Neuronal stem cell (in vitro differentiated cells): ENCODE measurements at regions not wholly inside any gene's neighbourhood (a gene's known extent, or its start where the extent isn't known, plus 50 kb on each side); places are given as distances from the start of the nearest gene placed in this dataset.
A peak's percentile ranks its signal among the peaks of the same experiment; 100 is the strongest.

ENCODE experiments used
- DNase-seq: peaks from one replicate; pipeline ENCODE4 v3.0.0-alpha.2; 2013; ENCODE audit warnings: low spot score
- H2AFZ ChIP-seq: one replicate; pipeline ENCODE4 v1.6.1; 2013; ENCODE audit warnings: mild to moderate bottlenecking, low read length, inconsistent platforms
- H2AK5ac ChIP-seq: 2 replicates; pipeline ENCODE4 v1.6.1; 2013; ENCODE audit warnings: low read depth, mild to moderate bottlenecking, inconsistent platforms, low read length, moderate library complexity, mixed read lengths
- H2BK120ac ChIP-seq: 2 replicates; pipeline ENCODE4 v1.6.1; 2013; ENCODE audit warnings: low read depth, mild to moderate bottlenecking, inconsistent platforms, low read length, moderate library complexity, mixed read lengths
- H2BK12ac ChIP-seq: one replicate; pipeline ENCODE4 v1.6.1; 2013; ENCODE audit warnings: low read length, inconsistent platforms
- H2BK15ac ChIP-seq: 2 replicates; pipeline ENCODE4 v1.6.1; 2013; ENCODE audit warnings: mild to moderate bottlenecking, low read length, inconsistent platforms, mixed read lengths
- H2BK5ac ChIP-seq: one replicate; pipeline ENCODE4 v1.6.1; 2013; ENCODE audit warnings: inconsistent platforms, mild to moderate bottlenecking, low read length, moderate library complexity
- H3K14ac ChIP-seq: one replicate; pipeline ENCODE4 v1.6.1; 2013; ENCODE audit warnings: low read length, inconsistent platforms
- H3K18ac ChIP-seq: 2 replicates; pipeline ENCODE4 v1.6.1; 2013; ENCODE audit warnings: low read length, inconsistent platforms
- H3K23ac ChIP-seq: 2 replicates; pipeline ENCODE4 v1.6.1; 2013; ENCODE audit warnings: low read depth, mild to moderate bottlenecking, mixed read lengths, low read length, inconsistent platforms; ENCODE audit not compliant: poor library complexity
- H3K27ac ChIP-seq: replicated peaks from 3 replicates; pipeline ENCODE4 v1.5.1; 2013; ENCODE audit warnings: low read length, inconsistent platforms
- H3K27me3 ChIP-seq, 3 experiments: 2 replicates each; pipeline ENCODE4 v1.6.1; 2013; ENCODE audit warnings: low read length in 3 of 3, mild to moderate bottlenecking in 2 of 3, inconsistent platforms in 1 of 3, low read depth in 1 of 3, mixed read lengths in 1 of 3, moderate library complexity in 1 of 3; ENCODE audit not compliant: control insufficient read depth in 3 of 3, insufficient read depth in 3 of 3
- H3K36me3 ChIP-seq, 2 donors: replicated peaks in 1 of 2; 2 replicates each; pipeline ENCODE4 v1.6.1; 2013; ENCODE audit warnings: low read length in 2 of 2; ENCODE audit not compliant: control insufficient read depth in 2 of 2, insufficient read depth in 2 of 2
- H3K4ac ChIP-seq: 2 replicates; pipeline ENCODE4 v1.6.1; 2013; ENCODE audit warnings: inconsistent platforms, mild to moderate bottlenecking, low read length, moderate library complexity
- H3K4me1 ChIP-seq, 2 donors: 1 replicate in 1 of 2; 2 replicates in 1 of 2; pipeline ENCODE4 v1.6.1; 2013; ENCODE audit warnings: low read length in 2 of 2, low read depth in 1 of 2; ENCODE audit not compliant: control insufficient read depth in 2 of 2, insufficient read depth in 1 of 2
- H3K4me2 ChIP-seq: one replicate; pipeline ENCODE4 v1.6.1; 2013; ENCODE audit warnings: mild to moderate bottlenecking, low read length, inconsistent platforms; ENCODE audit not compliant: insufficient read depth, poor library complexity, severe bottlenecking
- H3K4me3 ChIP-seq, 2 donors: 2 replicates each; pipeline ENCODE4 v1.5.1; 2013; ENCODE audit warnings: low read length in 2 of 2, mild to moderate bottlenecking in 2 of 2, inconsistent platforms in 1 of 2, moderate library complexity in 1 of 2
- H3K79me1 ChIP-seq: one replicate; pipeline ENCODE4 v1.6.1; 2013; ENCODE audit warnings: low read depth, mild to moderate bottlenecking, inconsistent platforms, low read length, moderate library complexity
- H3K9ac ChIP-seq: one replicate; pipeline ENCODE4 v1.6.1; 2013; ENCODE audit warnings: mild to moderate bottlenecking, low read depth, low read length, inconsistent platforms; ENCODE audit not compliant: poor library complexity
- H3K9me3 ChIP-seq, 2 donors: replicated peaks in 1 of 2; 2 replicates each; pipeline versions ENCODE3 to v1.6.1; 2013; ENCODE audit warnings: low read length in 2 of 2, mild to moderate bottlenecking in 2 of 2, inconsistent platforms in 1 of 2, low read depth in 1 of 2, mixed read lengths in 1 of 2, moderate library complexity in 1 of 2; ENCODE audit not compliant: control insufficient read depth in 2 of 2, insufficient read depth in 1 of 2
- H4K8ac ChIP-seq: one replicate; pipeline ENCODE4 v1.6.1; 2013; ENCODE audit warnings: low read depth, mild to moderate bottlenecking, inconsistent platforms, low read length, moderate library complexity
- H4K91ac ChIP-seq: one replicate; pipeline ENCODE4 v1.6.1; 2013; ENCODE audit warnings: low read length, low read depth, mild to moderate bottlenecking, inconsistent platforms; ENCODE audit not compliant: poor library complexity
- WGBS, 2 donors: extraction: QIAGEN DNeasy Blood & Tissue Kit; methylation state at CpG; one replicate each; pipeline ENCODE4 v1.1.7; 2013; ENCODE audit warnings: missing lambda C conversion rate in 2 of 2, mixed read lengths in 1 of 2; ENCODE audit not compliant: insufficient read length in 2 of 2, insufficient replicate concordance in 1 of 2; ENCODE audit errors: extremely low coverage in 2 of 2; 5-methylcytosine and 5-hydroxymethylcytosine counted together

GRCh38 chr2:147639386-147639785, 205.4 kb upstream of the ACVR2A start:
- no peak overlapping the region for H2BK120ac ChIP-seq
- no peak overlapping the region for H2AFZ ChIP-seq
- no peak overlapping the region for H4K8ac ChIP-seq
- peaks cover 0 to 3% of the 10 kb centered on the region in 2 donors for H3K9me3 ChIP-seq
- H3K9ac ChIP-seq, result no peak overlapping the region
- H3K79me1 ChIP-seq, result no peaks in the 10 kb centered on the region
- no peak for DNase-seq
- H3K36me3 ChIP-seq, result no peaks in the 10 kb centered on the region
- H2BK15ac ChIP-seq, result no peak overlapping the region
- H3K4ac ChIP-seq, result no peak overlapping the region
- no peak overlapping the region for H3K4me2 ChIP-seq
- no peak overlapping the region for H3K14ac ChIP-seq
- H4K91ac ChIP-seq, result no peak overlapping the region
- H3K4me1 ChIP-seq, result peaks cover 0 to under 1% of the 10 kb centered on the region in 2 donors
- WGBS, 2 donors, result no CpG with 5 or more reads among the region's 2 CpGs
- H2BK5ac ChIP-seq, result no peak overlapping the region
- no peak overlapping the region for H3K4me3 ChIP-seq
- H3K27me3 ChIP-seq, result no peaks in the 10 kb centered on the region
- H2BK12ac ChIP-seq, result no peak overlapping the region
- H2AK5ac ChIP-seq, result no peak overlapping the region
- H3K18ac ChIP-seq, result no peak overlapping the region
- H3K27ac ChIP-seq, result no peak overlapping the region
- H3K23ac ChIP-seq, result no peak overlapping the region

GRCh38 chr2:147636886-147637285, 207.9 kb upstream of the ACVR2A start:
- Histone ChIP-seq H3K36me3 (no peaks in the 10 kb centered on the region), H4K91ac (no peak overlapping the region), H2BK15ac (no peak overlapping the region), H2BK120ac (no peak overlapping the region), H2BK12ac (no peak overlapping the region), H3K4ac (no peak overlapping the region), H3K4me2 (no peak overlapping the region), H4K8ac (no peak overlapping the region), H3K14ac (no peak overlapping the region), H3K4me1 (no peaks in the 10 kb centered on the region), H2AK5ac (no peak overlapping the region), H3K23ac (no peak overlapping the region), H3K4me3 (no peak overlapping the region), H3K27ac (no peak overlapping the region), H2BK5ac (no peak overlapping the region), H2AFZ (peak overlapping the region; percentile 17), H3K9me3 (peaks cover 0 to 3% of the 10 kb centered on the region in 2 donors), H3K27me3 (no peaks in the 10 kb centered on the region), H3K9ac (no peak overlapping the region), H3K79me1 (no peaks in the 10 kb centered on the region), H3K18ac (no peak overlapping the region)
- DNase-seq, result no peak
- WGBS, 2 donors, result no CpG with 5 or more reads among the region's 3 CpGs

- H3K4ac ChIP-seq, result no peak overlapping the region
- no peak overlapping the region for H2BK5ac ChIP-seq
- H2BK15ac ChIP-seq, result no peak overlapping the region
- no peak overlapping the region for H2AK5ac ChIP-seq
- no peaks in the 10 kb centered on the region for H3K36me3 ChIP-seq
- H3K27ac ChIP-seq, result no peak overlapping the region
- no peak overlapping the region for H2BK12ac ChIP-seq
- no peak overlapping the region for H2AFZ ChIP-seq
- no peak overlapping the region for H3K18ac ChIP-seq
- no peak overlapping the region for H4K8ac ChIP-seq
- H3K9ac ChIP-seq, result no peak overlapping the region
- H3K23ac ChIP-seq, result no peak overlapping the region
- no peak overlapping the region for H4K91ac ChIP-seq
- H3K4me1 ChIP-seq, result no peaks in the 10 kb centered on the region
- no peak overlapping the region for H3K14ac ChIP-seq
- no CpG with 5 or more reads among the region's 8 CpGs for WGBS, 2 donors
- DNase-seq, result no peak
- no peak overlapping the region for H3K4me2 ChIP-seq
- H3K4me3 ChIP-seq, result no peak overlapping the region
- H3K9me3 ChIP-seq, result peaks cover 0 to 3% of the 10 kb centered on the region in 2 donors
- no peaks in the 10 kb centered on the region for H3K27me3 ChIP-seq
- H2BK120ac ChIP-seq, result no peak overlapping the region
- H3K79me1 ChIP-seq, result no peaks in the 10 kb centered on the region
Observed at GRCh38 chr2:147636238-147636882, 208.5 kb upstream of the ACVR2A start.

GRCh38 chr2:147634826-147635225, 210.0 kb upstream of the ACVR2A start:
- no peak overlapping the region for H3K4me2 ChIP-seq
- no peaks in the 10 kb centered on the region for H3K9me3 ChIP-seq
- H3K4me3 ChIP-seq, result no peak overlapping the region
- H2AFZ ChIP-seq, result no peak overlapping the region
- no peak overlapping the region for H4K91ac ChIP-seq
- no peak overlapping the region for H2BK5ac ChIP-seq
- no peak overlapping the region for H3K4ac ChIP-seq
- DNase-seq, result no peak
- H3K9ac ChIP-seq, result no peak overlapping the region
- no CpG with 5 or more reads among the region's 2 CpGs for WGBS, 2 donors
- H3K18ac ChIP-seq, result no peak overlapping the region
- no peak overlapping the region for H2BK120ac ChIP-seq
- H2BK12ac ChIP-seq, result no peak overlapping the region
- H3K4me1 ChIP-seq, result no peaks in the 10 kb centered on the region
- no peak overlapping the region for H2BK15ac ChIP-seq
- H3K14ac ChIP-seq, result no peak overlapping the region
- no peaks in the 10 kb centered on the region for H3K36me3 ChIP-seq
- H3K27ac ChIP-seq, result no peak overlapping the region
- H3K23ac ChIP-seq, result no peak overlapping the region
- no peaks in the 10 kb centered on the region for H3K79me1 ChIP-seq
- no peak overlapping the region for H4K8ac ChIP-seq
- no peak overlapping the region for H2AK5ac ChIP-seq
- no peaks in the 10 kb centered on the region for H3K27me3 ChIP-seq
